Thyroid gland (tissue), 4 donors: ENCODE measurements at regions not wholly inside any gene's neighbourhood (a gene's known extent, or its start where the extent isn't known, plus 50 kb on each side); places are given as distances from the start of the nearest gene placed in this dataset.

Experiments used
- DNase-seq, 2 donors: peaks; one replicate each; pipeline ENCODE4 v3.0.0-alpha.2; 2019
- H3K27ac ChIP-seq, 3 donors: fragments of 200-600 bp; sonication (generic); 1 replicate in 2 of 3; 2 replicates in 1 of 3; pipeline ENCODE4 v1.5.1; 2016 to 2019; ENCODE audit warnings: mild to moderate bottlenecking in 1 of 3, moderate library complexity in 1 of 3
- H3K27me3 ChIP-seq: fragments of 200-600 bp; sonication (generic); one replicate; pipeline ENCODE4 v1.5.1; 2019
- H3K36me3 ChIP-seq, 2 donors: fragments of 200-600 bp; sonication (generic); one replicate each; pipeline ENCODE4 v1.5.1; 2016 to 2019
- H3K4me1 ChIP-seq, 2 donors: fragments of 200-600 bp; sonication (generic); one replicate each; pipeline ENCODE4 v1.5.1; 2017 to 2019
- H3K4me3 ChIP-seq, 3 donors: fragments of 200-600 bp; sonication (generic); replicated peaks in 1 of 3; 1 replicate in 2 of 3; 2 replicates in 1 of 3; pipeline ENCODE4 v1.5.1; 2016; ENCODE audit warnings: mild to moderate bottlenecking in 1 of 3
- H3K9me3 ChIP-seq: fragments of 200-600 bp; sonication (generic); one replicate; pipeline ENCODE4 v1.5.1; 2017
- CTCF ChIP-seq, 6 experiments: fragments of 200-600 bp in 3 of 6; fragments of 450-650 bp in 3 of 6; sonication (generic) in 3 of 6; IDR thresholded peaks; one replicate each; pipeline ENCODE4 v1.5.1; 2016 to 2019; ENCODE audit warnings: antibody characterized with exemption in 6 of 6, mild to moderate bottlenecking in 2 of 6, inconsistent platforms in 1 of 6, moderate library complexity in 1 of 6
- POLR2A ChIP-seq, 2 donors: fragments of 450-650 bp; IDR thresholded peaks; one replicate each; pipeline ENCODE4 v1.6.1; 2017; ENCODE audit warnings: antibody characterized with exemption in 2 of 2, mild to moderate bottlenecking in 2 of 2, moderate library complexity in 1 of 2
- WGBS, 2 donors: methylation state at CpG; one replicate each; pipeline ENCODE4 v1.1.5; 2017; 5-methylcytosine and 5-hydroxymethylcytosine counted together
- intact Hi-C: fragments of 100-400 bp; cut with DNase I; formaldehyde crosslinking; loops from one replicate; pipeline ENCODE4 v1.15.1; 2023

DNA sequence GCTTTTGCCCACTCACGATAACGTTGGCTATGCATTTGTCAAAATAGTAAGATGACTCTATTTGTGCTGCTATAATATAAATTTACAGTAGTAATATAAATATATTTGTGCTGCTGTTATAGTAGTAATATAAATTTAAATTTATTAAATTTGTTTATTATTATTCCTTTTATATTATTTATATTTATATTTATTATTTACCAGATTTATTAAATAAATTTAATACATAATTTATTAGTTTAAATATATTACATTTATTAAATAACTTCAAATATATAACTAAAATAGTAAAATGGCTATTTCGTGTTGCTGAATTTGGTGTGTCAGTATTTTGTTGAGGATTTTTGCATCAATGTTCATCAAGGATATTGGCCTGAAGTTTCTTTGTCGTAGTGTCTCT lies 246.5 kb upstream of the FGF16 start:
- intact Hi-C loops = no loop called here
- DNase-seq = no peak
- no peak overlapping the region for H3K4me3 ChIP-seq
- H3K36me3 ChIP-seq = no peaks in the 10 kb centered on the region
- H3K9me3 ChIP-seq = no peaks in the 10 kb centered on the region
- no peaks in the 10 kb centered on the region for H3K4me1 ChIP-seq
- WGBS, 2 donors = 89 to 90% methylated on average over 4 of the region's 4 CpGs
- TF ChIP-seq POLR2A (IDR thresholded peaks at IDR 0.05) (no peak), CTCF (IDR thresholded peaks at IDR 0.05) (no peak)
- H3K27ac ChIP-seq = no peak overlapping the region
- no peaks in the 10 kb centered on the region for H3K27me3 ChIP-seq

DNA sequence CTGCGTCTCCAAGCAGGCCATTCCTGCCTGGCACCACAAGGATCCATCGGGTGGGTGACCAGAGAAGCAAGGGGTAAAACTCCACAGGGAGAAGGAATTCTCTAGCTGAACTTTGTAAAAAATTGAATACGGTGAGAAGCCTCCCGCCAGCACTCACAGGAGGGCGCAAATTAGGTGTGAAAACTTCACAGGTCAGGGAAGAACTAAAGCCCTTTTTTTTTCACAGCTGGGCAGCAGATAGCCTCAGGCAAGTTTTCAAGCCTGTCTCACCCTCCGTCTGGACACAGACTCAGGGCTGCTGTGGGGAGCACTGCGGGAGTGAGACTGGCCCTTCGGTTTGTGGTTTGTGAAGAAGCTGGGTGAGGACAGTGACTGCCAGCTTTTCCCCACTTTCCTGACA lies 224.1 kb upstream of the FGF16 start:
- no peaks in the 10 kb centered on the region for H3K9me3 ChIP-seq
- DNase-seq = no peak
- 28 to 29% methylated on average over 5 to 7 of the region's 8 CpGs for WGBS, 2 donors
- no peaks in the 10 kb centered on the region for H3K4me1 ChIP-seq
- no peaks in the 10 kb centered on the region for H3K36me3 ChIP-seq
- no peaks in the 10 kb centered on the region for H3K27me3 ChIP-seq
- H3K27ac ChIP-seq = no peak overlapping the region
- no peak overlapping the region for H3K4me3 ChIP-seq
- intact Hi-C loops = no loop called here
- no peak for TF ChIP-seq CTCF (IDR thresholded peaks at IDR 0.05)
- TF ChIP-seq POLR2A (IDR thresholded peaks at IDR 0.05) = no peak

- TF ChIP-seq POLR2A (IDR thresholded peaks at IDR 0.05) (no peak), CTCF (IDR thresholded peaks at IDR 0.05) (no peak)
- Histone ChIP-seq H3K4me1 (no peaks in the 10 kb centered on the region), H3K27ac (no peak overlapping the region), H3K27me3 (no peaks in the 10 kb centered on the region), H3K36me3 (no peaks in the 10 kb centered on the region), H3K9me3 (no peaks in the 10 kb centered on the region), H3K4me3 (no peak overlapping the region)
- no peak for DNase-seq
- 72% methylated on average over 2 of the region's 2 CpGs; no CpG with 5 or more reads in 1 of the 2 donors for whole genome bisulfite sequencing, 2 donors
- intact Hi-C loops = no loop called here
Observed at GRCh38 chrX:77264490-77264889, 182.7 kb upstream of the FGF16 start.

DNA sequence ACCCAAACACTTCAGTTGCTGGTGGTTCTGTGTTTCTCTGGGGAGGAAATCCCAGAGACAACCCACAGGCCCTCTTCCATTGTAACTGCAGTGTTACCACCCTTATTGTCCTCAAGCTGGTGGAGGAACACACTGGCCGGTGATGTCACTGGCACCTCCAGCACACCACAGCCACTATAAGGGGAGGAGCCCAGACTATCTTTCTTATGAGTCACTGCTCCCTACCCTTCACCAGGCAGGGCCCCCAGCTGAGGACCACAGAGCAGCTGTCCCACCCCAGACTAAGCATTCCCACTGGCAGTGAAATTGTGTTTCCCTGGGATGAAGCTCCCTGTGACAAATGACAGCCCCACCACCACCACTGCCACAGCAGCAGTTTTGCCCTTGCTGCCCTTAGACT lies 171.8 kb upstream of the FGF16 start:
- TF ChIP-seq CTCF (IDR thresholded peaks at IDR 0.05) (no peak), POLR2A (IDR thresholded peaks at IDR 0.05) (no peak)
- no peak for DNase-seq
- Histone ChIP-seq H3K4me3 (no peak overlapping the region), H3K27ac (no peak overlapping the region), H3K36me3 (no peaks in the 10 kb centered on the region), H3K9me3 (no peaks in the 10 kb centered on the region), H3K4me1 (no peaks in the 10 kb centered on the region), H3K27me3 (no peaks in the 10 kb centered on the region)
- intact Hi-C loops = no loop called here
- 100% methylated on average over 1 of the region's 1 CpG; no CpG with 5 or more reads in 1 of the 2 donors for WGBS, 2 donors

DNA sequence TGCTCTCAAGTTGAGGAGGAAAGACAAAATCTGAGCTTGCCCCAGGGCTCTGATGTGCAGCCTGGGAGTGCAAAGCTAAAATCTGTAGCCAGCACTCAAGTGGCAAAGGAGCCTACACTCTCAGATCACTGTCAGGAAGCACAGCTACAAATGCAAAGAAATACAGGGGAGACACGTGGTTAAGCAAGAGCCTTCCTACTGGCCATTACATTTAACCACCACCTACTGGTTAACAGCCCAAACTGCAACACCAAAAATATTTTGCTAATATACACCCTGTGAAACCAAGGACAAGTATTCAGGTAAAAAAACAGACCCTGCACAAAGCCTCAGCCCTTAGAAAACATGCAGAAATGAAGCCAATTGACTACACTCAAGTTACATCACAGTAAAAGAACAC lies 170.4 kb upstream of the FGF16 start:
- no peak for TF ChIP-seq CTCF (IDR thresholded peaks at IDR 0.05)
- TF ChIP-seq POLR2A (IDR thresholded peaks at IDR 0.05) = no peak
- Histone ChIP-seq H3K9me3 (no peaks in the 10 kb centered on the region), H3K36me3 (no peaks in the 10 kb centered on the region), H3K27ac (no peak overlapping the region), H3K4me1 (no peaks in the 10 kb centered on the region), H3K4me3 (no peak overlapping the region), H3K27me3 (no peaks in the 10 kb centered on the region)
- intact Hi-C loops = no loop called here
- 0 to 25% methylated on average over 1 of the region's 1 CpG for WGBS, 2 donors
- no peak for DNase-seq
